ENCODE measurements at regions not wholly inside any gene's neighbourhood (a gene's known extent, or its start where the extent isn't known, plus 50 kb on each side); places are given as distances from the start of the nearest gene placed in this dataset.

- peak in 1 of 6 experiments; percentile 18 for TF ChIP-seq CTCF (IDR thresholded peaks at IDR 0.05)
- no peak for TF ChIP-seq POLR2A (IDR thresholded peaks at IDR 0.05)
Observed at GRCh38 chr13:103788061-103788652, 721.9 kb upstream of the SLC10A2 start.
